ENCODE measurements at regions not wholly inside any gene's neighbourhood (a gene's known extent, or its start where the extent isn't known, plus 50 kb on each side); places are given as distances from the start of the nearest gene placed in this dataset.

- TF ChIP-seq CTCF (IDR thresholded peaks at IDR 0.05; ENCODE audit: low read depth, low read length): no peak
- POLR2A ChIA-PET: no interaction called here
- no peak for DNase-seq (ENCODE audit: low read depth, low spot score)
- Histone ChIP-seq H3K9me3 (ENCODE audit: control insufficient read depth, insufficient read depth, low read length) (no peaks in the 10 kb centered on the region), H3K4me3 (ENCODE audit: low read depth, low read length) (no peak overlapping the region), H3K27ac (ENCODE audit: low read depth, low read length) (no peak overlapping the region), H3K27me3 (ENCODE audit: control insufficient read depth, insufficient read depth, low read length) (no peaks in the 10 kb centered on the region)
- CTCF ChIA-PET: interaction anchor here (2.2 kb wide), 1 partner anchor 277 kb away, joined by 13 read pairs; no protein-coding TSS in a partner anchor
Measured at GRCh38 chr10:94043431-94043990, 49.8 kb downstream of the PLCE1 start.

GRCh38 chr10:94046098-94046497 lies 52.4 kb downstream of the PLCE1 start:
- Histone ChIP-seq H3K4me3 (ENCODE audit: low read depth, low read length) (no peak overlapping the region), H3K27ac (ENCODE audit: low read depth, low read length) (no peak overlapping the region), H3K9me3 (ENCODE audit: control insufficient read depth, insufficient read depth, low read length) (no peaks in the 10 kb centered on the region), H3K27me3 (ENCODE audit: control insufficient read depth, insufficient read depth, low read length) (no peaks in the 10 kb centered on the region)
- POLR2A ChIA-PET: no interaction called here
- CTCF ChIA-PET: interaction anchor here (2.2 kb wide), 1 partner anchor 274 kb away, joined by 13 read pairs; no protein-coding TSS in a partner anchor
- no peak for DNase-seq (ENCODE audit: low read depth, low spot score)
- no peak for TF ChIP-seq CTCF (IDR thresholded peaks at IDR 0.05; ENCODE audit: low read depth, low read length)

GRCh38 chr10:94047293-94047692 lies 53.6 kb downstream of the PLCE1 start:
- TF ChIP-seq CTCF (IDR thresholded peaks at IDR 0.05; ENCODE audit: low read depth, low read length): no peak
- no peaks in the 10 kb centered on the region for H3K9me3 ChIP-seq (ENCODE audit: control insufficient read depth, insufficient read depth, low read length)
- no peak overlapping the region for H3K4me3 ChIP-seq (ENCODE audit: low read depth, low read length)
- no peak for DNase-seq (ENCODE audit: low read depth, low spot score)
- ChIA-PET CTCF (interaction anchor here (1.2 kb wide), 1 partner anchor 274 kb away, joined by 3 read pairs; no protein-coding TSS in a partner anchor), POLR2A (no interaction called here)
- no peak overlapping the region for H3K27ac ChIP-seq (ENCODE audit: low read depth, low read length)
- H3K27me3 ChIP-seq (ENCODE audit: control insufficient read depth, insufficient read depth, low read length): no peaks in the 10 kb centered on the region

- H3K27me3 ChIP-seq (ENCODE audit: control insufficient read depth, insufficient read depth, low read length): no peaks in the 10 kb centered on the region
- ChIA-PET POLR2A (no interaction called here), CTCF (interaction anchor here (0.6 to 1.4 kb wide), 2 partner anchors 270 to 272 kb away, joined by 3 read pairs; no protein-coding TSS in a partner anchor)
- H3K9me3 ChIP-seq (ENCODE audit: control insufficient read depth, insufficient read depth, low read length): no peaks in the 10 kb centered on the region
- H3K27ac ChIP-seq (ENCODE audit: low read depth, low read length): no peak overlapping the region
- no peak for TF ChIP-seq CTCF (IDR thresholded peaks at IDR 0.05; ENCODE audit: low read depth, low read length)
- DNase-seq (ENCODE audit: low read depth, low spot score): no peak
- no peak overlapping the region for H3K4me3 ChIP-seq (ENCODE audit: low read depth, low read length)
Measured at GRCh38 chr10:94049911-94050310, 56.2 kb downstream of the PLCE1 start.

- no peak for DNase-seq (ENCODE audit: low read depth, low spot score)
- Histone ChIP-seq H3K27me3 (ENCODE audit: control insufficient read depth, insufficient read depth, low read length) (no peaks in the 10 kb centered on the region), H3K4me3 (ENCODE audit: low read depth, low read length) (no peak overlapping the region), H3K9me3 (ENCODE audit: control insufficient read depth, insufficient read depth, low read length) (no peaks in the 10 kb centered on the region), H3K27ac (ENCODE audit: low read depth, low read length) (no peak overlapping the region)
- TF ChIP-seq CTCF (IDR thresholded peaks at IDR 0.05; ENCODE audit: low read depth, low read length): no peak
- POLR2A ChIA-PET: no interaction called here
- CTCF ChIA-PET: interaction anchor here (0.7 kb wide), 1 partner anchor 144 kb away, joined by 3 read pairs; no protein-coding TSS in a partner anchor
Measured at GRCh38 chr10:94052281-94052680, 58.5 kb downstream of the PLCE1 start.

All from AG04450 (cell line).